Fibroblast of skin of scalp (primary cell): ENCODE measurements at regions not wholly inside any gene's neighbourhood (a gene's known extent, or its start where the extent isn't known, plus 50 kb on each side); places are given as distances from the start of the nearest gene placed in this dataset.
"Not testable (repeated sequence)": the region's sequence is repeated elsewhere in the genome, so short reads cannot be mapped to it uniquely, and the experiment has no call there.

ENCODE experiments used
- DNase-seq: peaks from one replicate; pipeline ENCODE4 v3.0.0-alpha.2; 2013

DNA sequence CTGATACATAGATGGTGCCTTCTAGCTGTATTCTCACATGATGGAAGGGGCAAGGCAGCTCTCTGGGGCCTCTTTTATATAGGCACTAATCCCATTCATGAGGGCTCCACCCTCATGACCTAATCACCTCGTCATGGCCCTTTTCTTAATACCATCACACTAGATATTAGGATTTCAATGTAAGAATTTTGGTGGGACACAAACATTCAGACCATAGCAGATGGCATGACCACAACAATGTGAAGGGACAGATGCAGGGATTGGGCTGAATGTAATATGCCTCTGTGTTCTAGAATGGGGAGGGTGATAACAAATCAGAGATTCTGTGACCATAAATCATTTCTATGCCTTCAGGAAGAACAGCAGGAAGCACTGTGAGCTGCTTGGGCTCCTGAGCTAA, 145.8 kb downstream of the LCA5 start:
- no peak for DNase-seq

DNA sequence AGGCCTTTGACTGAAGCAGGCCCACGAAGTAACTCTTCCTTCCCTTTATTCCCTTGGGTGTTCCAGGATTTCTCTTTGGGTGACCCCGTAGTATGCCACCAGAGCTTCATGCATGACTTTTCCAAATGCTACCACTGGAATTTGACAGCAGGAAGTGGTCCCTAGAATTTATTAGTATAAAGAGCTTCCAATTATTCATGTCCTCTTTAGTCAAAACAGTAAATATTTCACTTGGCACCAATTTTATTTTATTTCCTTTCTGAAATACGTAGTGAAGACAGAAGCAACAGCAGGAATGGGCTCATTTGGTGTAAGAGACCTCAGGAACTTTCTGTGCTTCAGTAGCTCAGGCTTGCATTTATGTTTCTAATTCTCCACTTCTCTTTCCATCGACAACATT, 151.3 kb downstream of the LCA5 start:
- DNase-seq = peak; percentile 71

DNA sequence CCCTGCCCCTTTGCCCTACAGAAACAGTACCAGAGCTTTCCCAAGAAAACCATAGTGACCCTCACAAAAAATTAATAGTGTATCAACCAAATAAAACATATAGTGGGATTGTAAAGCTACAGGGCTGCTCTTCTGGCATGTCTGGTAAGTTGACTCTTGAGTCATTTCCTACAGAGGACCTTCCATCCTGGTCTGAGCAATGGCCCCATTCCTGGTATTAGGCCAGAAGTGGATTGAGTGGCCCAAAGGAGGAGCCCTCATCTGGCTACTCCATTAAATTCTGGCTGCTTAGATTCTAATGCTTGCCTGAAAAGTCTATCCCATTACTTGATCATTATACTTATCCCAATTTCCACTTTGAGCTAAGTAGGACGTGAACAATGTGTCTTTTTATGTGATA, 150.9 kb upstream of the HMGN3 start:
- DNase-seq = peak; percentile 16

DNA sequence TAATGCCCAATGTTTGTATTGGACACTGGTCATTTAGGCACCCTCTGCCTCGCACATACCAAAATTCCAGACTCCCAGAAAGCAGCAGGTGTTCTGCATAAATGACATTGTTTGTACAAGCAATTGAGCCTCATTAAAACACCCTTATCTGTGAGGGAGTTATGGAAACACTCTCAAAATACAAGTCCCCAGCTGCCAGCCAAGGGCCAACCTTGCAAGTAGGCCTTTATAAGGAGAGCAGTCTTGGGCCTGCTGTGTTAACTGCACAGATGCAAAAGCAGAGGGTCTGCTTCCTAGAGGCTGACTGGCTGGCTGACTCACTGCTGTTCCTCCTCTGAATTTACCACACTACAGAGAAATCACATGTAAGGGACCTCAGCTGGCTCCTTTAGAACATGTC, 150.4 kb upstream of the HMGN3 start:
- DNase-seq = peak; percentile 28

DNA sequence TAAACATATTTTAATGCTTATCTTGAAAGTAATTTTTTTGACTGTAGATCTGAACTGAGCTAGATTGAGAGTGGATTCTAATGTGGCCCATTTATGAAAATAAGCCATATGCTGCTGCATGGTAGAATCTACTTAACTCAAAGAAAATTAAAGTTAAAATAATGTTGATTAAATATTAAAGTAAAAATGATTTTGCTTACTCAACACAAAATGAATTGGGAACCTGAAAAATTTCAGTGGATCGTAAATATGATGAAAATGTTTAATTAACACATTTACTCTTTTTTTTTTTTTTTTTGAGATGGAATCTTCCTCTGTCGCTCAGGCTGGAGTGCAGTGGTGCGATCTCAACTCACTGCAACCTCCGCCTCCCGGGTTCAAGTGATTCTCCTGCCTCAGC, 144.5 kb upstream of the HMGN3 start:
- no peak for DNase-seq

DNA sequence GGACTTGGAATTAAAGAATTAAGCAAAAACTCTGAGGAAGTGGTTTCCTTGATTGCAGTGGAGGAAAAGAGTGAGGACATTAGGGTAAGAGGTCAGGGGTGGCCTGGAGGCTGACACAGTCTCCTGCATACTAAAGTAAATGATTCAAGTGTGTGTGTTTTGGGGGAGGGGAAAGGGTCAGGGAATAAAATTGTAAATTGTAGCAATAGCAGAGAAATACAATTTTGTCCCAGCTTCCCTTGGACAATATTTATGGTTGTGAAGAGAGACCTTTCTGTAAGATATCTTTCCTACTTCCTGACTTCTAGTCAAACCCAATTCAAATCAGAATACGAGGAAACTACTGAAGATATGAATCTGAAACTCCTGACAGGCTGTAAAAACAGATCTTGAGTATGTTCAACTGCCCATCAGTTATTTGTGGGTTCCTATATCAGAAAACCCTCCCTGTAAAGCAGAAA, 143.4 kb upstream of the HMGN3 start:
- no peak for DNase-seq

DNA sequence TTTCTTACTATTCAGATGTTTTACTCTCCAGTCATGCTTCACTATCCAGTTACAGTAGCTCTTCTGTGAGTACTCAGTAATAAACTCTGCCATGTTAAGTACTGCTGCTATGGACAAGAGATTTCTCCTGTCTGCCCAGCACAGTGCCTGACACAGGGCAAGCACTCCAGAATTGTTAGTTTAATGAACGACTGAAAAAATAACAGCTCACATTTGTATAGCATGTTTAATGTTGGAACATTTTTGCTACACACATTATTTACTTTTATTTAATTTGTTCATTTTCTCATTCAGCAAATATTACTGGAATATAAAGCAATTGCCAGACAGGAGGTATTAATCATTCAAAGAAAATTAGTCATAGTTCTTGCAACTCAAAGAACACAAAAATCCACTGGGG, 142.6 kb upstream of the HMGN3 start:
- peak; percentile 40 for DNase-seq

DNA sequence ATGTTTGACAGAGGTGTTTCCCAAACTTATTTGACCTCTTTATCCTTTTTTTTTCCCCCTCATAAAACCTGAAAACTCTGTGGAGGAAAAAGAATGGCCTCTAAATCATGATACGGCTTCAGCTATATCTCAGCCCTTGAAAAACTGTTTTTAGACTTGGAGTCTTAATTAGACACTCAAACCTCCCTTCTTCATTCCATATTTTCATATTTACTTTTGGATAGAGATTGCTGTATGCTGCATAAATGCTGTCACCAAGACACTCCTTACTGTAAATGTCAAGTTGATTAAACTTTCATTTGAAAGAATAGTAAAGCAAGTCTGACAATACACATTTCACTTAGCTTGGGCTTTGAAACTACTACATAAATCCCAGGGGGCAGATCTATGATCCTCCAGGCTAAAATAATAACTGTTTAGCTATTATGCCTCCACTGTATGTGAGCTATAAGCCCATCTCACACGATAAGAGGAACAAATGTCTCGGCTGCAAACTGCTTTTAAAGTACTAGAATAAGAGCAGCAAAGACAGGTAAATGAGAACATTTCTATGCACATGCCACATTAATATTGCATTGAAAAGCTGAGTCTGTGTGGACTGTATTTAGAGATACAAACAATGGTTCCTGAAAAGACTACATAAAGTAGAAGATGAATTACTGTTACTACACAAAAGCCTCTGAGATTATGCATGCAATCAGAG, 141.3 kb upstream of the HMGN3 start:
- no peak for DNase-seq

DNA sequence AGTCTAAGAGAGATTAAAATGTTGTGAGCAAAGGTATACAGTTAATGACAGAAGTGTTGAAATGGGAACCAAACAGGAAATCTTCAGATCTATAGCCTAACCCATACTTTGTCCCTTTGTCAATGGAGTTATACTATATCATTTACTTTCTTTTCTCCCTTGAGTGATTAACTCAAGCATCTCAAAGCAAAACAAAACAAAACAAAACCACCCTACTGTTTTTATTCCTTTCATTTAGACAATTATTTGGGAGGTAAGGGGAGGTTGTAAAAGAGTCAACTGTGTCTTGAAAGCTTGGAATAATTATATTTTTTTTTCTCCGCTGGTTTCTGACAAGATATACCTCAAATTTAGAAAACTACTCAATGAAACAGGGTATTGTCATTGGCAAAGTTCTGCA, 139.8 kb upstream of the HMGN3 start:
- no peak for DNase-seq

DNA sequence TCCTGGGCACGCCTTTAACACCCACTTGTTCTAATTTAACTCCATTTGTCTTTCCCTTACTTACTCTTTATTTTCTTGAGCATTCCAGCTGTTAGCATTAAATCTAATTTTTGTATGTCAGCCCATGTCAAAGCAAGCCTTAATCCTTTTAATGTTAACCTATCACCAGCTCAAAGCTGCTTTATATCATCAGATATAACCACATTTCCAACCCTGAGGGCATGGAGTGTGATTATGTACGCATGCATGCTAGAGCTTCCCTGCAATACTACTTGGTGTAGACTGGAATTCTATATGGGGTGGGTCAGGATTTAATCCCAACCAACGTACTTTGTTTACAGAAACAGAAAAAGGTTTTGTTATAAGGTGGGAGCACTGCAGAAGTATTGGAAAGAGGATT, 139.4 kb upstream of the HMGN3 start:
- no peak for DNase-seq

DNA sequence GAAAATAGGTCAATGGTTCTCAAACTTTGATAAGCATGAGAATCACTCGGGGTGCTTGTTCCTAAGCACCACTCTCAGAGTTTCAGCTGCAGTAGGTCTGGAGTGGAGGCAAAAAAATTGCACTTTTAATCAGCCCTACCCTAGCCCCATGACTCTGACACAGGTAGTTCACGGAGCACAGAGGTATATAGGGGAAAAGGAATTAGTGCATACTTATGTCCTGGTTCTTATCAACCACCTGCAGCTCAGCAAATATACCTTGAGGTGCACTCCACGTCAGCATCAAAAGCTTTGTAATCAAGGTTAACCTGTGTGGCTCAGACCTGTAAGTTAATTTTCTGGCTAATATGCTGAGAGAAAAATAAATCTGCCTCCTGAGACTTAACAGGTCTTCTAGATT, 138.8 kb upstream of the HMGN3 start:
- DNase-seq = no peak

DNA sequence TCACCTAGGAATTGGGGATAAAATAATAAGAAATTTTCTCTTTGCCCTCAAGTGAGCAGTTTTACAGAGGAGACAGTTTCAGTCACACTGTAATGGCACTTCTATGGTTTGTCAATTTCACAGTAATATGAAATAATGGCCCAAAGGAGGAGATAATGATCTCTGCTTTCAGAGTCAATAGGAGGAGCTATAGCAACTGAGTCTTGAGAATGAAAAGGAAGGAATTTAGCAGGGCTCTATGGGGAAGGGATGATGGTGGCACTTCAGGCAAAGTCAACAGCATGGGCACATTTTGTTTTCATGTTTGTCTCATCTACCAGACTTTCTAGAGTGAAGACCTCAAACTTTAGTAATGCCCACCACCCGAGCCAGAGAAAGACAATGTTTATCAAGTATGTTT, 138.3 kb upstream of the HMGN3 start:
- no peak for DNase-seq

DNA sequence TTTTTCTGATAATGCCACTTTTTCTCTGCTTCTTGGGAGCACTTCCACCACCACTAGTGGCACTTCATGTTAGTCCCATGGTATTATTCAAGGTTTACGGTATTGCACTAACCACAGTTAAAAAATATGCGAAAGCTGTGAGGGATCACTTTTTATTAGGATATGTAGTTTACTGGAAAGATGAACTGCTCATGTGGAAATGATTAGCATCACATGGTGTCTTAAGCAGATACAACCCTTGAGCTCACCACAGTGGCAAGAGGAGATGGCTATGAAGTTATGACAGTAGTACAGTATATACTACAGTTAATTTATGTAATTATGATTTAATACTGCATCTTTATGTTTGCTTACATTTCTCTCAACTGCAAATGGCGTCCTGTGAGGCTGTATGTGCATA, 134.5 kb upstream of the HMGN3 start:
- DNase-seq = no peak

DNA sequence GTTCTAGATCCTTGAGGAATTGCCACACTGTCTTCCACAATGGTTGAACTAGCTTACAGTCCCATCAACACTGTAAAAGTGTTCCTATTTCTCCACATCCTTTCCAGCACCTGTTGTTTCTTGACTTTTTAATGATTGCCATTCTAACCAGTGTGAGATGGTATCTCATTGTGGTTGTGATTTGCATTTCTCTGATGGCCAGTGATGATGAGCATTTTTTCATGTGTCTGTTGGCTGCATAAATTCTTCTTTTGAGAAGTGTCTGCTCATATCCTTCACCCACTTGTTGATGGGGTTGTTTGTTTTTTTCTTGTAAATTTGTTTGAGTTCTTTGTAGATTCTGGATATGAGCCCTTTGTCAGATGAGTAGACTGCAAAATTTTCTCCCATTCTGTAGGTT, 129.0 kb upstream of the HMGN3 start:
- not testable (repeated sequence) for DNase-seq

DNA sequence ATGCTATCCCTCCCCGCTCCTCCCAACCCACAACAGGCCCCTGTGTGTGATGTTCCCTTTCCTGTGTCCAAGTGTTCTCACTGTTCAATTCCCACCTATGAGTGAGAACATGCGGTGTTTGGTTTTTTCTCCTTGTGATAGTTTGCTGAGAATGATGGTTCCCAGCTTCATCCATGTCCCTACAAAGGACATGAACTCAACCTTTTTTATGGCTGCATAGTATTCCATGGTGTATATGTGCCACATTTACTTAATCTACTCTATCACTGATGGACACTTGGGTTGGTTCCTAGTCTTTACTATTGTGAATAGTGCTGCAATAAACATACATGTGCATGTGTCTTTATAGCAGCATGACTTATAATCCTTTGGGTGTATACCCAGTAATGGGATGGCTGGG, 126.6 kb upstream of the HMGN3 start:
- DNase-seq = not testable (repeated sequence)

DNA sequence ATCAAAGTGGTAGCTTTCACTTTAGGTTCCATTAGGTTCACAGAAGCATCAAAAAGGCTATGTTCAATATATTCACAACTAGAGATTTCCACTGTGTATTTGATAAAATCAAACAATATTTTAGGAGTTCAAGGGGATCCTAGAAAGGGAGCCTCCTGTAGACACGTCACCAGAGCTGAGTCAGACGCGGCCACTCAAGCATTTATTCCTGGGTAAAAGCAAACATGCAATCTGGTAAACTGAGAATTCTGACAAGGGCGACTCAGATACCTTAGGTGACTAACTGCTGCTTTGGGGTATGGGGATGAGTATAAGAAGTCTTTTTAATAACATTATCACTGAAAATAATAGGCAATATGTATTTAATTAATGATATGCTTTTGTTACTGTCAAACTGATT, 118.7 kb upstream of the HMGN3 start:
- no peak for DNase-seq

DNA sequence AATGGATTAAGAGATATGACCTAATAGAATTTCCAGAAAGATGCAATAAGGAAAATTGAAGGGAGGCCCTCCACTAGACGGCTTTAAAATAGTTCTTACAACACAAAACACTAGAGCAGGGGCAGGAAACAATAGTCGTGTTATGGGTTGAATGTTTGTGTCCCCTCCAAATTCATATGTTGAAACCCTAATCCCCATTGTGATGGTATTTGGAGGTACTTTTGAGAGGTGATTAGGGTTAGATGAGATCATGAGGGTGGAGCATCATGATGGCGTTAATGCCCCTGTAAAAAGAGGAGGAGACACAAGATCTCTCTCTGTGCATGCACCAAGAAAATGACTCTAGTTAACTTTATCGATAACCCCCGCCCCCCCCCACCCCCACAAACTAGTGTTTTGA, 104.0 kb upstream of the HMGN3 start:
- DNase-seq = no peak

DNA sequence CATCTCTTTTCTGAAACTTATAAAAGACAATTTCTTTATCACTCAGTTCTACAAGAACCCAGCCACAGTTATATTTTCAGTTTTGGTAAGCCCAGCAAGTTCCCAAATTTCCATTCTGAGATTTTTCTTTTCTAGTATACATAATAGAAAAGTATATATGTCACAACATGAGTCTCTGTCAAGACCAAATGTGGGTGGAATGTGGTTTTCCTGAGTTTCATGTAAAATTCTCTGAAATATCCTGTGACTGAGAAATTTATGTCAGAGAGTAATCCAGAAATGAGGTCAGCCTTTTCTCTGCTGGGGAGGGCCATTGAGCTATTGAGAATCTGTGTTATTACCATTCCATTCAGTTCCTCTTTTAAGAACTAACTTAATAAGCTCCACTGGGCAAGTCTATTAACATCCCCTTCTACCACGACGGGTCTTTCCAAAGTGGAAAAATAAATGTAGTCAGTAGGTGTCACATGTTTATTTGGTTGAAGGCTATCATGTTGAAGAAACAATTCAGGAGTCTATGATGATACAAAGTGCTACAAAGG, 100.7 kb upstream of the HMGN3 start:
- DNase-seq = no peak

DNA sequence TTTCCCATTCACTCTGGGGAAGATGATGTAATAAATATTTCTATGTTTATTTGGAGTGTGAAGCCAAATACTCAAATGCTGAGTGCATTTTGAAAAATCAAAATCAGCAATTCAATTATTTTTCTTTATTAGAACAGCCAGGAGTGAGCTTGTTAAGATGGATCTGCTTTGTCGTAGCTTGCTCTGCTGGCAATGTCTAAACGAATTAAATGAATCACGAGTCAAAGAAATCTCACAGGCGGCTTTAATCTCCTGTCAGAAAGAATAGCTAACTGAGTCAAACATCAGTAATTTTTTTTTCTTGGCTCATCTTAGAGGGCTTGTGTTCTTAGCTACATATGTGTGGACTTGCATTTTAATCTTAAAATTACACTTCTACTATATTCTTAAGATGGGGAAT, 100.2 kb upstream of the HMGN3 start:
- no peak for DNase-seq

DNA sequence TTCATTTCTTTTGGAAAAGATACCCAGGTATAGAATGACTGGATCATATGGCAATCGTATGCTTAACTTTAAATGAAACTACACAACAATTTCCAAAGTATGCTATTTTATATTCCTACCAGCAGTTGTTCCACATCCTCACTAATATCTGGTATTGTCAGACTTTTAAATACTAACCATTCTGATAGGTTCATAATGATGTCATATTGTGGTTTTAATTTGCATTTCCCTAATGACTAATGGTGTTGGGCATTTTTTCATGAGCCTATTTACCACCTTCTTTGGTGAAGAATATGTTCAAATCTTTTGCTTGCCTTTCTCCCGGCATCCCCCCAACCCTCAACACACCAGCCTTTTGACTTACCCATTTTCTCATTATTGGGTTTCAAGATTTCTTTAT, 96.2 kb upstream of the HMGN3 start:
- peak; percentile 1 for DNase-seq

DNA sequence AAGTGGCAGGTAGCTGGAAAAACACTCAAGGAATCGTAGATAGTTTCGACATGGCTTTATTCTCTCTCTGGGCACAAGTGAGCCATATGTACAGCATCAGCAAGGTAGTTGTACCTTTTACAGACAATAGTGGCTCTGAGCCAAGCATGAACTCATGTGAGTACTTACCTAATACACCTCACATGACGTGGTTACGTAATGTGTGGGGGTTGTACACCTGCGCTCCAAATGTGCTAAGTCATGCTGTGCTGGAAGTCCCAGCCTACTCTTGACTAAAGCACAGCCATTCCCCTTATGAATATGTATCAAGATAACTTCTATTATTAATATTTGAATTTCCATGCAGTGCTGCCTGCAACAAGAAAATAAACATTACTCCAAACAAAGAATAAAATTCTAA, 78.8 kb upstream of the HMGN3 start:
- DNase-seq = no peak

DNA sequence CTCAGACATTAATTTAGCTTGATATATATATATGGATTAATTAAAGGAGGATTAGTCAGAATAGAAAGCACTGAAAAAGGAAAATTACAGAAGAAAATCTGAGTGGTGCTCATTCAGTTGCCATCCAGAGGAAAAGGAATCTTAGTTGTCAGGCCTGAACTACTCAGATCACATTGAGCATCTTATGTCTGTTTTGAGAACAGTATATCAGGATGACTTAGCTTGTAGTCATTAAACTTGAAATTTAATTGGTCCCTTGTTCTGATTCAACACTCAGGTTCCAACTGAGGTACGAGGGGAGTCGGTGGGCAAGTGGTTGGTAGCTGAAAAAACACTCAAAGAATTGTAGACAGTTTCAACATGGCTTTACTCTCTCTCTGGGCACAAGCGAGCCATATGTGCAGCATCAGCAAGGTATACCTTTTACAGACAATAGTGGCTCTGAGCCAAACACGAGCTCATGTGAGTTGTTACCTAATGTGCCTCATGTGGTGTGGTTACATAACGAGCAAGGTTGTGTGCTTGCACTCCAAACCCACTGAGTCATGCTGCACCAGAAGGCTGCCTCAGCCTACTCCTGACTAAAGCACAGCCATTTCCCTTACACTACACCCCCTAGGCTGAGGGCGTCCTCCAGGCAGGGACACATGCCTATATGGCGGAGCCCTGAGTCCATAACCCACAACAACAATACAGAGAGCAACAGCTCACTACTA, 73.0 kb upstream of the HMGN3 start:
- DNase-seq = no peak

DNA sequence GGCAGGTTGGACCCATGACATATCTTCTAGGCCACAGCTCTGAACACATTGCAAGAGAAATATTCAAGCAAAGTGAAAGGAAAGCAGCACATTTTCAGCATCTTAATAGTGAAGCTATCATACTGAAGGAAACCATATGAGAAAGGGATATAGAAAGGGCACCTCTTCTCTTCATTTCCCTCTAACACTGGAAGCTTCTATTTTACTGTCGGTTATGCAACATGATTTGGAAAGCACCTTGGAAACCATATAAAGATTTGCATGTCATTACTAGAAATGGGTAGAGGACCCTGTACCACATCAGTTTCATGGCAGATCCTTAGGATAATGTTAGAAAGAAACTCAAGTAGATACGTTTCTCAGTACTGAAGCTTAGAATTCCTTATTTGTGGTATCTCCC, 70.5 kb upstream of the HMGN3 start:
- no peak for DNase-seq

DNA sequence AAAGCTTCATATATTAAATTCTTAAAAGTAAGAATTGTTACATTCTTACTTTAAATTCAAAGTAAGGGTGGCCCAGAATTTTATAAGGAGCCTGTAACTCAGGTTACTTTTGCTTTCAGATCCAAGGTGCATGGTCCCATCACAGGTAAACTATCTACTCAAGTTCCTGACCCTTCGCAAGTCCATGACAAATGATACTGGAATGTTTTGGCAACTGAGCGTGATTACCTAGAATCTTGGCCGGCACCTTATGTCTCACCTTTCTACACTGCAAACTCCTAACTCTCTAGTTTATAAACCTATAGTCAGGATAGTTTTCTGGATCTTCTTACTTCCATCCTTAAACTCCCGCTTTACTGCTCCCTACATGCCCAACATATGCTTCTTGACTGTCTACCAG, 67.9 kb upstream of the HMGN3 start:
- no peak for DNase-seq
